Endothelial cell (in vitro differentiated cells): ENCODE measurements at regions not wholly inside any gene's neighbourhood (a gene's known extent, or its start where the extent isn't known, plus 50 kb on each side); places are given as distances from the start of the nearest gene placed in this dataset.

Experiments used
- DNase-seq: peaks from one replicate; pipeline ENCODE4 v3.0.0; 2021; ENCODE audit warnings: low spot score
- H3K27ac Mint-ChIP-seq: one replicate; pipeline ENCODE4 v1.8.0; 2021; ENCODE audit warnings: mixed read lengths, inconsistent platforms; ENCODE audit not compliant: unreplicated experiment
- H3K27me3 Mint-ChIP-seq: one replicate; pipeline ENCODE4 v1.8.0; 2021; ENCODE audit warnings: mild to moderate bottlenecking, moderate library complexity, mixed read lengths, inconsistent platforms; ENCODE audit not compliant: unreplicated experiment
- H3K36me3 Mint-ChIP-seq: one replicate; pipeline ENCODE4 v1.8.0; 2021; ENCODE audit warnings: mild to moderate bottlenecking, low read depth, mixed read lengths, inconsistent platforms; ENCODE audit not compliant: unreplicated experiment
- H3K4me1 Mint-ChIP-seq: one replicate; pipeline ENCODE4 v1.8.0; 2021; ENCODE audit warnings: mild to moderate bottlenecking, mixed read lengths, inconsistent platforms; ENCODE audit not compliant: unreplicated experiment
- H3K4me3 Mint-ChIP-seq: one replicate; pipeline ENCODE4 v1.8.0; 2021; ENCODE audit warnings: mild to moderate bottlenecking, mixed read lengths, inconsistent platforms; ENCODE audit not compliant: unreplicated experiment
- H3K9me3 Mint-ChIP-seq: one replicate; pipeline ENCODE4 v1.8.0; 2021; ENCODE audit warnings: mixed read lengths, inconsistent platforms; ENCODE audit not compliant: unreplicated experiment
- CTCF ChIP-seq: fragments of 200-600 bp; sonication (generic); IDR thresholded peaks from one replicate; pipeline ENCODE4 v1.5.0; 2021; ENCODE audit warnings: antibody characterized with exemption; ENCODE audit not compliant: unreplicated experiment

GRCh38 chr6:92433911-92434310, 985.4 kb downstream of the EPHA7 start:
- DNase-seq: no peak
- no peak for TF ChIP-seq CTCF
- no peaks in the 10 kb centered on the region for H3K4me1 Mint-ChIP-seq
- no peak overlapping the region for H3K27ac Mint-ChIP-seq
- no peaks in the 10 kb centered on the region for H3K27me3 Mint-ChIP-seq
- H3K36me3 Mint-ChIP-seq: no peaks in the 10 kb centered on the region
- H3K9me3 Mint-ChIP-seq: no peaks in the 10 kb centered on the region
- H3K4me3 Mint-ChIP-seq: no peak overlapping the region

- DNase-seq: no peak
- Mint-ChIP-seq H3K9me3 (no peaks in the 10 kb centered on the region), H3K27ac (no peak overlapping the region), H3K36me3 (no peaks in the 10 kb centered on the region), H3K4me1 (no peaks in the 10 kb centered on the region), H3K27me3 (no peaks in the 10 kb centered on the region), H3K4me3 (no peak overlapping the region)
- TF ChIP-seq CTCF: no peak
Measured at GRCh38 chr6:92431502-92431901, 987.9 kb downstream of the EPHA7 start.

- Mint-ChIP-seq H3K4me3 (no peak overlapping the region), H3K27me3 (no peaks in the 10 kb centered on the region), H3K4me1 (no peaks in the 10 kb centered on the region)
Measured at GRCh38 chr6:92428448-92428847, 990.9 kb downstream of the EPHA7 start.

GRCh38 chr6:92427453-92427852, 991.9 kb downstream of the EPHA7 start:
- Mint-ChIP-seq H3K9me3 (no peaks in the 10 kb centered on the region), H3K4me3 (no peak overlapping the region), H3K27me3 (no peaks in the 10 kb centered on the region)

More at GRCh38 chr6:92428448-92428847, 990.9 kb downstream of the EPHA7 start:
- no peak overlapping the region for H3K27ac Mint-ChIP-seq
- H3K36me3 Mint-ChIP-seq: no peaks in the 10 kb centered on the region
- H3K9me3 Mint-ChIP-seq: no peaks in the 10 kb centered on the region
- no peak for TF ChIP-seq CTCF
- no peak for DNase-seq

GRCh38 chr6:92415656-92416055, 1003.7 kb downstream of the EPHA7 start:
- no peak overlapping the region for H3K4me3 Mint-ChIP-seq

More at GRCh38 chr6:92427453-92427852, 991.9 kb downstream of the EPHA7 start:
- Mint-ChIP-seq H3K27ac (no peak overlapping the region), H3K4me1 (no peaks in the 10 kb centered on the region), H3K36me3 (no peaks in the 10 kb centered on the region)
- DNase-seq: no peak
- no peak for TF ChIP-seq CTCF

More at GRCh38 chr6:92415656-92416055, 1003.7 kb downstream of the EPHA7 start:
- DNase-seq: no peak
- H3K9me3 Mint-ChIP-seq: no peaks in the 10 kb centered on the region
- TF ChIP-seq CTCF: no peak
- no peak overlapping the region for H3K27ac Mint-ChIP-seq
- no peaks in the 10 kb centered on the region for H3K36me3 Mint-ChIP-seq
- H3K27me3 Mint-ChIP-seq: peaks cover 1% of the 10 kb centered on the region
- peaks cover 4% of the 10 kb centered on the region for H3K4me1 Mint-ChIP-seq
